ENCODE measurements at regions not wholly inside any gene's neighbourhood (a gene's known extent, or its start where the extent isn't known, plus 50 kb on each side); places are given as distances from the start of the nearest gene placed in this dataset.

DNA sequence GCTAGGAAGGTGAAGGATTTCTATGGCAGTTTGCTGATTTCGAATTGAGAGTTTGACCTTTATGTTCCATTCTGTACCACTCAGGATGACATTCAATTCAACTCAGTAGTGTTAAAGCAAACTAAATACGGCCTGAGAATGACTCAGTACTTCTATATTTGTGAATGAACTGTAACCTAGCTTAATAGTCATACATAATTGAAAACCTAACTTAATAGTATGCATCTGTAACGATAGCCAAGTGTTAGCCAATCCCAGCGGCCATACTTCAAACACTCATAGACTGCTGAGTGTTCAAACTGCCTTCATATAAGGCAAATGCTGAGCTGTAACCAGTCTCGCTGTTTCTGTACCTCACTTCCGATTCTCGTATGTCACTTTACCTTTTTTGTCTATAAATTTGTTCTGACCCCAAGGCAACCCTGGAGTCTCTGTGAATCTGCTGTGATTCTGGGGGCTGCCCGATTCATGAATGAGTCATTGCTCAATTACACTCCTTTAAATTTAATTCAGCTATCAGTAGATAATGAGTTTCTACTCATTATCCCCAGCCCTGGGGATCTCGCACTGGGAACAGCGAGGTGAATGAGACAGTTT is 98.5 kb upstream of the SLC24A4 start:
- TF ChIP-seq, protein P1, sequence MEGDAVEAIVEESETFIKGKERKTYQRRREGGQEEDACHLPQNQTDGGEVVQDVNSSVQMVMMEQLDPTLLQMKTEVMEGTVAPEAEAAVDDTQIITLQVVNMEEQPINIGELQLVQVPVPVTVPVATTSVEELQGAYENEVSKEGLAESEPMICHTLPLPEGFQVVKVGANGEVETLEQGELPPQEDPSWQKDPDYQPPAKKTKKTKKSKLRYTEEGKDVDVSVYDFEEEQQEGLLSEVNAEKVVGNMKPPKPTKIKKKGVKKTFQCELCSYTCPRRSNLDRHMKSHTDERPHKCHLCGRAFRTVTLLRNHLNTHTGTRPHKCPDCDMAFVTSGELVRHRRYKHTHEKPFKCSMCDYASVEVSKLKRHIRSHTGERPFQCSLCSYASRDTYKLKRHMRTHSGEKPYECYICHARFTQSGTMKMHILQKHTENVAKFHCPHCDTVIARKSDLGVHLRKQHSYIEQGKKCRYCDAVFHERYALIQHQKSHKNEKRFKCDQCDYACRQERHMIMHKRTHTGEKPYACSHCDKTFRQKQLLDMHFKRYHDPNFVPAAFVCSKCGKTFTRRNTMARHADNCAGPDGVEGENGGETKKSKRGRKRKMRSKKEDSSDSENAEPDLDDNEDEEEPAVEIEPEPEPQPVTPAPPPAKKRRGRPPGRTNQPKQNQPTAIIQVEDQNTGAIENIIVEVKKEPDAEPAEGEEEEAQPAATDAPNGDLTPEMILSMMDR (conservative IDR thresholded peaks at IDR 0.05; ENCODE audit: low read depth, low read length): no peak
- TF ChIP-seq EZH2 (IDR thresholded peaks at IDR 0.05; ENCODE audit: borderline replicate concordance, low read depth, low read length, poor library complexity, severe bottlenecking): no peak
